Psoas muscle (tissue), 7 donors: ENCODE measurements at regions not wholly inside any gene's neighbourhood (a gene's known extent, or its start where the extent isn't known, plus 50 kb on each side); places are given as distances from the start of the nearest gene placed in this dataset.

Experiments used
- ATAC-seq, 4 donors: fragments of 200-7000 bp; cut with Tn5 transposase; one replicate each; pipeline ENCODE4 v1.9.1; 2020; ENCODE audit warnings: moderate library complexity in 3 of 4, mild to moderate bottlenecking in 2 of 4
- DNase-seq, 2 donors: peaks; one replicate each; pipeline ENCODE4 v3.0.0-alpha.2; 2020
- H3K27ac ChIP-seq: fragments of 200-600 bp; one replicate; pipeline ENCODE4 v1.8.0; 2022
- H3K27me3 ChIP-seq, 3 donors: fragments of 200-600 bp in 1 of 3; one replicate each; pipeline versions ENCODE4 v1.6.1 to v1.8.0; 2013 to 2022; ENCODE audit warnings: low read length in 2 of 3, mild to moderate bottlenecking in 2 of 3, moderate library complexity in 1 of 3; ENCODE audit not compliant: insufficient read depth in 3 of 3
- H3K36me3 ChIP-seq, 2 donors: fragments of 200-600 bp in 1 of 2; one replicate each; pipeline versions ENCODE4 v1.6.1 to v1.8.0; 2013 to 2022; ENCODE audit warnings: low read depth in 1 of 2, mild to moderate bottlenecking in 1 of 2, moderate library complexity in 1 of 2; ENCODE audit not compliant: insufficient read depth in 1 of 2
- H3K4me1 ChIP-seq: fragments of 200-600 bp; one replicate; pipeline ENCODE4 v1.8.0; 2022
- H3K4me3 ChIP-seq: fragments of 200-600 bp; one replicate; pipeline ENCODE4 v1.8.0; 2022; ENCODE audit warnings: mild to moderate bottlenecking
- H3K9me3 ChIP-seq: fragments of 200-600 bp; one replicate; pipeline ENCODE4 v1.8.0; 2022
- WGBS, 3 donors: extraction: QIAGEN DNeasy Blood & Tissue Kit; methylation state at CpG; one replicate each; pipeline versions ENCODE4 v1.1.6 to v1.1.7; 2013; 5-methylcytosine and 5-hydroxymethylcytosine counted together
- intact Hi-C, 2 donors: fragments of 100-400 bp; cut with DNase I; formaldehyde crosslinking; loops; one replicate each; pipeline versions ENCODE4 v1.11.0 to v1.14.2; 2022
- TF ChIP-seq, protein P1 (sequence below): fragments of 200-600 bp; IDR thresholded peaks from one replicate; pipeline ENCODE4 v1.8.0; 2022; ENCODE audit warnings: antibody characterized with exemption
- donor health status: healthy with polysubstance abuse.
- donor health status: DM: no; HTN: no; CAD: no; lungs with moderate emphysema.
- donor health status: Bipolar disorder and iron deficiency.
- donor health status: healthy.
- donor health status: DM: yes; HTN: yes; CAD: no.
- donor health status: DM: no; HTN: no; CAD: no.
- donor health status: DM: yes; HTN: yes; CAD: no.

DNA sequence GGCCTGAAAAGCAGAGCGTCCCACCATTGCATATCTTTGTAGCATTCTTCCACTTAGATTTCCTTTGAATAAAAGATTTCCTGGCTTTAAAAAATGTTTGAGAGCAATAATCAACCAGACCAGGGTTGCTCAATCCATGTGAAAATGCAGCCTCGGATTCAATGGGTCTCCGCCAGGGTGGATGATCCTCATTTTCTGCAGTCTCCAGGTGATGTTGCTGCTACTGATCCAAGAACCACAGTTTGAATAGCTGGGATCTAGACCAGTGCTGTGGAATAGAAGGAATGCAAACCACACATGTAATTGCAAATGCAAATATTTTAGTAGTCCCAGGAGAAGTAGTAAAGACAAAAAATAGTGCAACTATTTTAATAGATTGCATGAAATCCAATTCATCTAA lies 317.6 kb downstream of the IRX1 start:
- ATAC-seq (no peak), DNase-seq (no peak)
- TF ChIP-seq, protein P1, sequence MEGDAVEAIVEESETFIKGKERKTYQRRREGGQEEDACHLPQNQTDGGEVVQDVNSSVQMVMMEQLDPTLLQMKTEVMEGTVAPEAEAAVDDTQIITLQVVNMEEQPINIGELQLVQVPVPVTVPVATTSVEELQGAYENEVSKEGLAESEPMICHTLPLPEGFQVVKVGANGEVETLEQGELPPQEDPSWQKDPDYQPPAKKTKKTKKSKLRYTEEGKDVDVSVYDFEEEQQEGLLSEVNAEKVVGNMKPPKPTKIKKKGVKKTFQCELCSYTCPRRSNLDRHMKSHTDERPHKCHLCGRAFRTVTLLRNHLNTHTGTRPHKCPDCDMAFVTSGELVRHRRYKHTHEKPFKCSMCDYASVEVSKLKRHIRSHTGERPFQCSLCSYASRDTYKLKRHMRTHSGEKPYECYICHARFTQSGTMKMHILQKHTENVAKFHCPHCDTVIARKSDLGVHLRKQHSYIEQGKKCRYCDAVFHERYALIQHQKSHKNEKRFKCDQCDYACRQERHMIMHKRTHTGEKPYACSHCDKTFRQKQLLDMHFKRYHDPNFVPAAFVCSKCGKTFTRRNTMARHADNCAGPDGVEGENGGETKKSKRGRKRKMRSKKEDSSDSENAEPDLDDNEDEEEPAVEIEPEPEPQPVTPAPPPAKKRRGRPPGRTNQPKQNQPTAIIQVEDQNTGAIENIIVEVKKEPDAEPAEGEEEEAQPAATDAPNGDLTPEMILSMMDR: no peak
- Histone ChIP-seq H3K9me3 (no peaks in the 10 kb centered on the region), H3K27me3 (no peaks in the 10 kb centered on the region), H3K4me3 (no peak overlapping the region), H3K36me3 (no peaks in the 10 kb centered on the region), H3K4me1 (no peaks in the 10 kb centered on the region), H3K27ac (no peak overlapping the region)
- WGBS, 3 donors: 76 to 82% (median 78%) methylated on average over 3 of the region's 3 CpGs
- intact Hi-C loops: no loop called here

DNA sequence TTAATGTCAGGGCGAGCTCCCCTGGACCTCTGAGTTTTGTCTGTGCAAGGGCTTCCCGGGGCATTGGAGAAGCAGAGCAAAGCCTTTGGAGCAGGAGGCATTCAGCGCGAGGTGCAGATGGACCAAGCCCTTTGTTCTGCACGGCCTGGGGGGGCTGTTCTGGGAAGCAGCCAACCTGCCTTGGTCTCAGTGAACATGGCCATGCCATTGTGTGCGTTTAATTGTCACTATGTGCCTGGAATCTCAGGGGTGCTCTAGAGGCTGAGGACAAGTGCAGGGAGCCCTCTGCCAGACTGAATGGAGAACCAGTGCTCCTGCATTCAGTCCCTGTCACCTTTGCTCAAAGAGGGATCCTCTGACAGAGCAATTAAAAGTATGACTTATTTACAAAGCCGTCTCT lies 329.4 kb downstream of the IRX1 start:
- 68 to 72% (median 71%) methylated on average over 7 of the region's 7 CpGs for WGBS, 3 donors
- Histone ChIP-seq H3K4me1 (no peaks in the 10 kb centered on the region), H3K36me3 (no peaks in the 10 kb centered on the region), H3K9me3 (no peaks in the 10 kb centered on the region), H3K27me3 (no peaks in the 10 kb centered on the region), H3K4me3 (no peak overlapping the region), H3K27ac (no peak overlapping the region)
- ATAC-seq: no peak
- intact Hi-C loops: no loop called here
- no peak for DNase-seq
- TF ChIP-seq, protein P1: no peak

DNA sequence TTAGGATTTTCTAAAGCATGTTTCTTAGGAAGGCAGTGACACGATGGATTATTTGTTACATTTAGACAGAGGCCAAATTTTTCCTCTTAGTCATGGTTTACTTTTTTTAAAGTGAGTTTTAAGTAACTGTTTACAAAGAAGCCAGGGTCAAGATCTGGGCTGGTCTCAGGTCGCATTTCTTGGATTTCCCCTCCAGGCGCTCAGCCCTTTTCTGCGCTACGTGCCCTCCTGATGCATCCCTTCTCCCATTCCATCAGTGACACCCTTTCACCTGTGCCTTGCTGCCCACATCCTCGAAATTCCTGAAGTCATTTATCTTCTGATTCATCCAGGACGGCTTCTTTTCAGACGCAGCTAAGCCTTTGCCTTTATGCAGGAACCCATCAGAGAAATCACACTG lies 330.3 kb downstream of the IRX1 start:
- intact Hi-C loops: no loop called here
- no peak for ATAC-seq
- H3K4me1 ChIP-seq: no peaks in the 10 kb centered on the region
- no peaks in the 10 kb centered on the region for H3K27me3 ChIP-seq
- no peak overlapping the region for H3K4me3 ChIP-seq
- H3K36me3 ChIP-seq: no peaks in the 10 kb centered on the region
- TF ChIP-seq, protein P1: no peak
- H3K27ac ChIP-seq: no peak overlapping the region
- DNase-seq: no peak
- 46 to 50% (median 49%) methylated on average over 8 of the region's 8 CpGs for WGBS, 3 donors
- no peaks in the 10 kb centered on the region for H3K9me3 ChIP-seq

DNA sequence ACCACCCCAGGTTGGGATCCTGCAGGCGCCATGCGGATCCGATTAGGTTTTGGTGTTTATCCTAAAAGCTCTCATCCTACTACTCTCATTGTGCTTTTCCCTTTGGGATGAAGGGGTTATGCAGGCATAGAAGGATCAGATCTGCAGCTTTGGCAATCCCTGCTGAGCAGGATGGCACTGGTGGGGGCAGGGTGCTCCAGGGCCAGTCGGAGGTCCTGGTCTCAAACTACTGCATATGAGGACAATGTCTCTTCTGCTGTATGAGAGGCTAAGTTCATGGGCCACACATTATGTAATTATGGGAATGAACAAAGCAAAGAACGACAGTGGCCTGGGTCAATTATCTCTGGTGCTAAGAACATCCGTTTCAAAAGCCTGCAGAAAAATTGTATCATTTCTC lies 334.2 kb downstream of the IRX1 start:
- no peak for ATAC-seq
- WGBS, 3 donors: 82 to 83% (median 83%) methylated on average over 6 of the region's 6 CpGs
- Histone ChIP-seq H3K27ac (no peak overlapping the region), H3K36me3 (no peaks in the 10 kb centered on the region), H3K4me1 (no peaks in the 10 kb centered on the region), H3K4me3 (no peak overlapping the region), H3K9me3 (peaks cover 6% of the 10 kb centered on the region), H3K27me3 (no peaks in the 10 kb centered on the region)
- TF ChIP-seq, protein P1: no peak
- no peak for DNase-seq
- intact Hi-C loops: no loop called here

DNA sequence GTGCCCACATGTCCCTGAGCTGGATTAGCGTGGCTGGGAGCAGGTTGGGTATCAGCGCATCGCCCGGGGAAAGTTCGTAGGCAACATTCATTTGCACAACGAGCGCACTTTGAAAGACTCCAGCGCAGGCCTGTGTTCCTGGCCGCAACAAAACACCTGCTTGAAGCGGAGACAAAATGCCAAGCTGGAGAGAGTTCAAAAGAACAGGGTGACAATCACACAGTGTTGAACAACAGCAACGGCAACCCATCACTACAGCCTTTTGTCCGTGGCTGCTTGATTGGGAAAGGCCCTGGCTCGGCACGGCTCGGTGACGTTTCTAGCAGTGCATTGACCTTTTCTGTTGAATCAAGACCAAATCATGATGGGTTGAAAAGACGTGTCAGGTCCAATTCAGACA lies 336.3 kb downstream of the IRX1 start:
- H3K27ac ChIP-seq: no peak overlapping the region
- no peaks in the 10 kb centered on the region for H3K4me1 ChIP-seq
- DNase-seq (no peak), ATAC-seq (no peak)
- 80 to 88% (median 81%) methylated on average over 17 of the region's 17 CpGs for WGBS, 3 donors
- TF ChIP-seq, protein P1: no peak
- H3K9me3 ChIP-seq: peaks cover 6% of the 10 kb centered on the region
- no peak overlapping the region for H3K4me3 ChIP-seq
- intact Hi-C loops: no loop called here
- no peaks in the 10 kb centered on the region for H3K27me3 ChIP-seq
- no peaks in the 10 kb centered on the region for H3K36me3 ChIP-seq
